ENCODE measurements at regions not wholly inside any gene's neighbourhood (a gene's known extent, or its start where the extent isn't known, plus 50 kb on each side); places are given as distances from the start of the nearest gene placed in this dataset.
"Not testable (repeated sequence)": the region's sequence is repeated elsewhere in the genome, so short reads cannot be mapped to it uniquely, and the experiment has no call there.

DNA sequence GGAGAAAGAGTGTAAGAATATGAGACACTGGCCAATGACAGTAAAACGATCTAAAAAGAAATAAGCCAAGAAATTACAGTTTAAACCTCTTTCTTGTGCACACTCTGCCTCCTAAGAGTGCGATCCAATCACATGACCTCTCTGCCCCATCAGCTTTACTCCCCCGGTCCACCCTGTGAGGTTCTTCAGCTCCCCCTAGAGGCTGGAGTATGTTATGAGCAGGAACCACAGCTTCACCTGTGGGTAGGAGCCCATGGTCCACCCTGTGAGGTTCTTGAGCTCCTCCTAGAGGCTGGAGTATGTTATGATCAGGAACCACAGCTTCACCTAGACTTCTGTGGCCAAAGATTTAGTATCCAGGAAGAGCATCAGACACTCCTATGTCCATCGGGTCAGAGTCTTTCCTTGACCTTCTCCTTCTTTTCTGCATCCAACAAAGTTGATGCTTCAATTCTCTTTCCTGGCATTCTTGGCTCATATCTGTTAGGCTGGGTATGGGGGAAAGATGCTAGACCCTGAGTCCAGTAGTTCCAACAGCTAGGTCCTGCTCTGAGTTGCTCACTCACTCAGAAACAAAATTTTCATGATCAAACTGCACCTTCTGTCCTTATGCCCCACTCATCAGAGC is 164.0 kb downstream of the MINAR1 start:
- H3K4me3 ChIP-seq (ENCODE audit: low read depth, low read length), result no peak overlapping the region
- no peak for DNase-seq (ENCODE audit: low read depth)

DNA sequence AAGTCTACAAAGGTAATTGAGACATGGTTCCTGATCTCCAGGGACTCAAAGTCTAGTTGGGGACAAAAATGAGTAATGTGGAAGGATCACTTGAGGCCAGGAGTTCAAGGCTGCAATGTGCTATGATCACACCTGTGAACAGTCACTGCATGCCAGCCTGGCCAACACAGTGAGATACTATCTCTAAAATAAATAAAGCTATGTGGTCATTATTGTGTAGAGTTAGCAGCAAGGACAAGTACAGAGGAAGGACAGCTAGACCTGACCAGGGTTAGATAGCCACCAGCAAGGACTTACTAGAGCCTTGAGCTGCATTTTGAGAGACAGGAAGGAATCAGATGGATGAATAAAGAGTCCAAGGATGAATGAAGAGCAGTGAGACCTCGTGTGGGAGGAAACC is 166.5 kb downstream of the MINAR1 start:
- no peak overlapping the region for H3K4me3 ChIP-seq (ENCODE audit: low read depth, low read length)
- no peak for DNase-seq (ENCODE audit: low read depth)

DNA sequence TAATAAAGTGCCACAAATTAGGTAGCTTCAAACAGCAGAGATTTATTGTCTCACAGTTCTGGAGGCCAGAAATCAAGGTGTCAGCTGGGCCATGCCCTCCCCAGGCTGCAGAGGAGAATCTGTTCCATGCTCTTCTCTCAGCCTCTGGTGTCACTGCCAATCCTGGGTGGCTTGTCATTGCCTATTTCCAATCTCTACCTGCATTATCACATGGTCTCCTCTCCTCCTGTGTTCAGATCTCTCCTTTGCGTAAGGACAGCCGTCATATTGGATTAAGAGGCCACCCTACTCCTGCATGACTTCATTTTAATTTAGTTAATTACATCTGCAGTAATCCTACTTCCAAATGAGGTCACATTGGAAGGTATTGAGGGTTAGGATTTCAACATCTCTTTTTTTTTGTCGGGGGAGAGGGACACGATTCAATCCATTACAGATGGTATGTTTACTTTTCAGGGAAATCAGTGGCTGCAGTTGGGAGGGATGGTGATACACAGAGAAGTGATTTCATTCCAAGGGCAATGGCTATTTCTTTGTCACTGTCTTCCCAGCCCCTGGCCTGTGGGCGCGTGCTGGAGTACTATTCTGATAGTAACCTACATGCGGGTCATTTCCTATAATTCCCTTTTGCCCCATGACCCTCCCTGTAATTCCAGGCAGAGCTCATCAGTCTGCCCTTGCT is 169.4 kb downstream of the MINAR1 start:
- DNase-seq (ENCODE audit: low read depth), result no peak
- no peak overlapping the region for H3K4me3 ChIP-seq (ENCODE audit: low read depth, low read length)

DNA sequence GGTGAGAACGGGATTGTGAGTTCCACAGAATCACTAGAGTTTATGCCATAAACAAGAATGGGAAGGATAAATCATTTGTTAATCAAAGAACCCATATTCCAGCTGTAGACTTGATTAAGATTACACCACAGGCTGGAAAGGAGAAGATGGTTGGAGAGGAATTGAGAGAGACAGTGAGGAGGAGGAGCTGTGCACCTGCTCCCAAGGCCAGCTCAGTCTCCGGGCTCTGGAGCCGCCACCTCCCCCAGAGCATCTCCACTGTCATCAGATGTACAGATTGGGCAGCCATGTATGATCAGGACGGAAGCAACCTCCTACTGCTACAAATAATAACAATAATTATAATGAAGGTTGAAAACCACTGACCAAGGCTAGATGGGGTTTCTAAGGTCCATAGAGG is 170.0 kb downstream of the MINAR1 start:
- no peak overlapping the region for H3K4me3 ChIP-seq (ENCODE audit: low read depth, low read length)
- no peak for DNase-seq (ENCODE audit: low read depth)

DNA sequence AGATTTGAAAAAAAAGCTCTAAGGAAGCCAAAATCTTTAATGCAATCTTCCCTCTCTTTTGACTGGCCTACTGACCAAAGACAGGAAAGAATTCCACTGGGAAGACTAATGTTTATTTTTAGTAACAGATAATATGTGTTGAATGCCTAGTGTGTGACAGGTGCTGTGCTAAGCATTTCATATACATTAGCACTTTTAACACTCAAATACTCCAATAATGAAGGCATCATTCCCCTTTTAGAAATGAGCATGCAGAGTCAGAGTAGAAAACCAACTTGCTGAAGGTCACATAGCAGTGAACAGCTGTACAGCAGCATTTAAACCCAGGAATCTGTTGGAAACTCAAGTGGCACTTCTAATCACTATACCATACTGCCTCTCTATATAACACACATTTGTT is 170.6 kb downstream of the MINAR1 start:
- no peak overlapping the region for H3K4me3 ChIP-seq (ENCODE audit: low read depth, low read length)
- no peak for DNase-seq (ENCODE audit: low read depth)

DNA sequence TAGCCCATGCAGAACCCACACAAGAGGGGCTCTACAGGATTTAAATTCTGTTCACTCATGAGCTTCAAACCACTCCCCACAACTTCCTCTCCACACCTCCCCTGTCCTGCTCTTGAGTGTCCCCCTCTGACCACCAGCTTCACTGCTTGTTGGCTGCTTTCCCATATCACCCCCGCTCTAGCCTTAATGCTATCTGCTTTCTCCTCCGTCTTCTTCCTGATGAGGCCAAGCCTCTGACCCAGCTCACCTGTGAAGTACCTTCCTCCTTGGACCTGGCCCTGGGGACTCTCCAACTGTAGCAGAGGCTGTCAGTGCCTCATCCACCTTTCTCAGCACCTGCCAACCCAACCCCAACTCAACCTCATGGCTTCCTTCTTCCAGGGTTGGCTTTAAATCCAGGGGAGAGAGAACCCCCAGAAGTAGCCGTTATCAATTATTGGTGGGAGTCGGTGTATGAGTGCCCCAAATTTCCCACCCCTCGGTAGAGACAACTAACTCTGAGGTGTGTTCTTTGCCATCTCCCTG is 174.8 kb downstream of the MINAR1 start:
- DNase-seq (ENCODE audit: low read depth), result no peak
- no peak overlapping the region for H3K4me3 ChIP-seq (ENCODE audit: low read depth, low read length)

DNA sequence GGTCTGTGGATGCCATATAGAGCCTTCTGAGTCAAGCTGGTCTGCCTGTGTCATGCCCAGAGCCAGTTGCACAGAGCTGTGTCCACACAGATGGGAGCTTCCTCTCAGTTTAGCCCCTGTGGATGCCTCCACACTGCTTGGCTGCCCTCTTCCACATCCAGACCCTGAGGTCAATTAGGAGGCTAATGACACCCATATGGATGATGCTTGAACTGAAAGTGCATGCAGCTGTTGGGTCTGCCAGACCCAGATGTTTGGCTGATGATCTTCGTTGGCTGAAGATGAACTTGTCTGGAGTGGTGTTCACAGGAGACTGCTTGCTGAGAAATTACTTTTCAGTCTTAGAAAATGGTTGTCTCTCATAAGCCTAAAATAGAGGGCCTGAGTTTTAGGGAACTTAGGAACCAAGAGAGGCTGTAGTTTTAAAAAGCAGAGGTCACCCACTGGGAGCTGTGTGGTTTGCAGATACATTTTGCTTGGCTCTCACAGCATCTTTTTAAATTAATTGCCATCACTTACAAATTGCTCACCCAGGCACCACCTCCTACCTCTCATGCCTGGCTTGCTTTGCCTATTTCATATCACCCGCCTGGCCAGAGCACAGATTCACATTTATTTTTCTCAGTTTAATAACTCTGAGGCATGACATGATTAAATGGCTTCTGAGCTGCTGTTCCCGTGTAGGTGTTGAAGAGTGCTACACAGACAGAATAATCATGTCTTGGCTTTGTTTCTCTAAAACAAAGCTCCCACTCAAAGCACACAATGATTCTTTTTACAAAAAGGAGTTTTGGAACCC is 176.1 kb downstream of the MINAR1 start:
- H3K4me3 ChIP-seq (ENCODE audit: low read depth, low read length), result no peak overlapping the region
- DNase-seq (ENCODE audit: low read depth), result no peak

DNA sequence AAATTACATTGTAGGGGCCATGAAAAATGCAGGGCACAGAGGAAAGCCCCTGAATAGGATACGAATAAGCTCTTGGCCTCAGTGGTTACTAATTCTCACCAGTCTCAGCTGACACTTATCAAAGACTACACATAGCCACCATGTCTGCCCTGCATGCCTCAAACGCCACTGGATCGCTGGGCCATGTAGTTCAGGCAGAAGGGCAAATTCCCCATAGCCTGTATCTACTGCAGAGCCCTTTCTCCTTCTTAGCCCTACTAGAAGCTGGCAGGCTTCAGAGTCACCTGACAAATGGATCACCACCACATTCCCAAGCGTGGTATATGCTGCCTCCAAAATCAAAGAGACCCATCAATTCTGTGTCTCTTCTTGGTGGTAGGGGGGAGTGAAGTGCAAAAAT is 177.4 kb downstream of the MINAR1 start:
- no peak overlapping the region for H3K4me3 ChIP-seq (ENCODE audit: low read depth, low read length)
- DNase-seq (ENCODE audit: low read depth), result no peak

DNA sequence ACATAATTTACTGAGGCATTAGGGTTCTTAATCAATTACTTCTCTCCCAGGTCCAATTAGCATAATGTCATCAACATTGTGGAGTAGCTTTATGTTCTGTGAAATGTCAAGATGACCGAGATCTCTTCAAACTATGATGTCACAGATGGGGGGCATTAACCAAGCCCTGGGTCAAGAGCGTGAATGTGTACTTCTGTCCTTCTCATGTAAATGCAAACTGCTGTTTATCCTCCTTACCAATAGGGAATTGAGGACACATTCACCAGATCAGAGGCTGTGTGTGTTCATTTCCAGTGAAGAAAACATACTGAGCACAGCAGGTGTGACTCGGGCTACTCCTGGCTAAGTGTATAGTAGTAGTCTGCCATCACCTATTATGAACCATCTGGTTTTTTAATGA is 177.9 kb downstream of the MINAR1 start:
- H3K4me3 ChIP-seq (ENCODE audit: low read depth, low read length), result no peak overlapping the region
- DNase-seq (ENCODE audit: low read depth), result no peak

DNA sequence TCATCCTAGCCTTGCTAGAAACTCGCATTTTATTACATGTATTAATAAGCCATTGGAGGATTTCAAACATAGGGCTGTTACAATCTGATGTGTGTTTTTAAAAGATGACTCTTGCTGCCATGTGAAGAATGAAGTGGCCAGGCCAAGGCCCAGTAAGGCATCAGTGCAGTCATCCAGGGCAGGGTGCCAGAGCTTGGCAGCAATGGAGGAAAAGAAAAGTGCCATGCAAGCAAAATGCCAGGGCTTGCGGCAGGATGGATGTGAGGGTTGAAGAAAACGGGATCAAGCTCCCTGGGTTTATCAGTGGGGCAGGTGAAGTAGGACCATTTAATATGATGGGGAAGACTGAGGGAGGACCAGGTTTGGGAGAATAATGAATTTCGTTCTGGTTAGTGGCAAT is 183.6 kb downstream of the MINAR1 start:
- no peak for DNase-seq (ENCODE audit: low read depth)
- H3K4me3 ChIP-seq (ENCODE audit: low read depth, low read length), result no peak overlapping the region

DNA sequence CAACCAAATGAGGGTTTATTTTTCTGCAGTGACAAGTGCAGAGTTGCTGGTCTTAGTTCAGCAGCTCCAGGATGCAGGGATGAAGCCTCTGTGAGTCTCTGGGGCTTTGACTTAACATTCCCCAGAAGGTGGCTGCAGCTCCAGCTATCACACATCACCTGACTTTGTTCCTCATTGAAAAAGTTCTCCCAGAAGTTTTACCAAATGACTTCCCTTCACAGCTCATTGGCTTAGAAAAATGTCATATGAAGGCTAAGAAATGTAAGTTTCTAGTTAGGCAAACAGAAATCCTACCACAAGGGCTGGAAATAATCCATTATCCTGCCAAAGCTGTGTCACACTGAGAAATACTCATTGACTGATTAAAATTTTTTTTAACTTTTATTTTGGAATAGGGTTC is 184.9 kb downstream of the MINAR1 start:
- no peak for DNase-seq (ENCODE audit: low read depth)
- no peak overlapping the region for H3K4me3 ChIP-seq (ENCODE audit: low read depth, low read length)

DNA sequence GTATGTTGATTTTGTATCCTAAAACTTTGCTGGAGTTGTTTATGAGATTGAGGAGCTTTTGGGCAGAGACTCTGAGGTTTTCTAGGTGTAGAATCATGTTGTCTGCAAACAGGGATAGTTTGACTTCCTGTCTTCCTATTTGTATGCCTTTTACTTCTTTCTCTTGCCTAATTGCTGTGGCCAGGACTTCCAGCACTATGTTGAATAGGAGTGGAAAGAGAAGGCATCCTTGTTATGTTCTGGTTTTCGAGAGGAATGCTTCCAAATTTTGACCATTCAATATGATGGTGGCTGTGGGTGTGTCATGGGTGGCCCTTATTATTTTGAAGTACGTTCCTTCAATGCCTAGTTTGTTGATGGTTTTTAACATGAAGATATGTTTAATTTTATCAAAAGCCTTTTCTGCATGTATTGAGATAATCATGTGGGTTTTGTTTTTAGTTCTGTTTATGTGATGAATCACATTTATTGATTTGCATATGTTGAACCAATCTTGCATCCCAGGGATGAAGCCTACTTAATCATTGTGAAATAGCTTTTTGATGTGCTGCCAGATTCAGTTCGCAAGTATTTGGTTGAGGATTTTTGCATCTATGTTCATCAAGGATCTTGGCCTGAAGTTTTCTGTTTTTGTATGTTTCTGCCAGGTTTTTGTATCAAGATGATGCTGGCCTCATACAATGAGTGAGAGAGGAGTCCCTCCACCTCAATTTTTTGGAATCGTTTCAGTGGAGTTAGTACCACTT is 188.1 kb downstream of the MINAR1 start:
- DNase-seq (ENCODE audit: low read depth), result peak; percentile 52
- H3K4me3 ChIP-seq (ENCODE audit: low read depth, low read length), result no peak overlapping the region

DNA sequence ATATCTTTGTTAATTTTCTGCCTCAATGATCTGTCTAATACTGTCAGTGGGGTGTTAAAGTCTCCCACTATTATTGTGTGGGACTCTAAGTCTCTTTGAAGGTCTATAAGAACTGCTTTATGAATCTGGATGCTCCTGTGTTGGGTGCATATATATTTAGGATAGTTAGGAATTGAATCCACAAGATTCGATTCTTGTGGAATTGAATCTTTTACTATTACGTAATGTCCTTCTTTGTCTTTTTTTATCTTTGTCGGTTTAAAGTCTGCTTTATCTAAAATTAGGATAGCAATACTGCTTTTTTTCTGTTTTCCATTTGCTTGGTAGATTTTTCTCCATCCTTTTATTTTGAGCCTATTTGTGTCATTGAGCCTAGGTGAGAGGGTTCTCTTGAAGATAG is 189.7 kb downstream of the MINAR1 start:
- DNase-seq (ENCODE audit: low read depth); H3K4me3 ChIP-seq (ENCODE audit: low read depth, low read length): not testable (repeated sequence)

DNA sequence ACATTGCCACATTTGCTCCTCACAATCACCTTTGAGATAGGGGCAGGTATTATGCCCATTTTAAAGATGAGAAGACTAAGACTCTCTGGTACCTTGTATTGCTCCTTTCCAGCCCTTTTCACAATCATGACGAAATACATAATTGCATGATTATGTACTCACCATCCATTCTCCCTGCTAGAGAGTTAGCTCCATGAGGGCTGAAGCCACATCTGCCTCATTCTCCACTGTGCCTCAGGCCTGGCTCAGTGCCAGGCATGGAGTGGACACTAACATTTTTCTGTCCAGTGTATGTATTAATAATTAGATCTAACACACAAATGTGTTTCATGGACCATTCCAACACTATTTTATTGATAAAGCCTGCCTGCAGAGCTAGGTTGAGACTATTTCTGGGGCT is 191.4 kb downstream of the MINAR1 start:
- no peak for DNase-seq (ENCODE audit: low read depth)
- no peak overlapping the region for H3K4me3 ChIP-seq (ENCODE audit: low read depth, low read length)

DNA sequence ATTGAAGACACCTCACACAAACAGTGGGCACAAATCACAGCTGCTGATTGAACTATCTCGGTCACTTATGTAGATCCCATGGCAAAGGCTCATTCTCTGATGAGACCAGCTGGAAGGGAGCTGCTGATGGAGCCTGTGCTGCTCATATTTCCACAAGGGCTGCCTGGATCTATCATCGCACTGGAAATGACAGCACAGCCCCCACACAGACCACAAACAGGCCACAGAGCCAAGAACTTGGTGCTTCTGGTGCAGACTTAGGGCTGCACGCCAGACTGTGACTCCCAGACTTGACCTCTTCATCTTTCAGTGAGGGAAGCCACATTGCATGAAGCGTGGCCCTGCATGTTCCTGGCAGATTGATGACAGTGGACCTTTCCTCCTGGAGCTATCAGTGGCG is 197.6 kb downstream of the MINAR1 start:
- DNase-seq (ENCODE audit: low read depth), result peak; percentile 51
- no peak overlapping the region for H3K4me3 ChIP-seq (ENCODE audit: low read depth, low read length)

DNA sequence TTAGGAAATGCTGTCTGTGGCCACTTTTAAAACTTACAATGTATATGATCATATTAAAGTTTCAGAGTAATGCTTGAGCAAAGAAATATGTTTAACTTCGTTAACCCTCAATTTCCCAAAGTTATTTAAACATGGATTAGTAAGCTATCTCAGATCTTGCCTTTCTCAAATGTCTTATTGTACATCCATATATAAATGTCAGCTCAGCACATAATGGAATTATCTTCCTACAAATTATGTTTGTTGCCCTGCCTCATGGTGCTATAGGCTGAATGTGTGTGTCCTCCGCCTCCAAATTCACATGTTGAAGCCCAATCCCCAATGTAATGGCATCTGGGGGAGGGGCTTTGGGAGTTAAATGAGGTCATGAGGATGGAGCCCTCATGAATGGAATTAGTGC is 200.3 kb downstream of the MINAR1 start:
- no peak for DNase-seq (ENCODE audit: low read depth)
- no peak overlapping the region for H3K4me3 ChIP-seq (ENCODE audit: low read depth, low read length)

DNA sequence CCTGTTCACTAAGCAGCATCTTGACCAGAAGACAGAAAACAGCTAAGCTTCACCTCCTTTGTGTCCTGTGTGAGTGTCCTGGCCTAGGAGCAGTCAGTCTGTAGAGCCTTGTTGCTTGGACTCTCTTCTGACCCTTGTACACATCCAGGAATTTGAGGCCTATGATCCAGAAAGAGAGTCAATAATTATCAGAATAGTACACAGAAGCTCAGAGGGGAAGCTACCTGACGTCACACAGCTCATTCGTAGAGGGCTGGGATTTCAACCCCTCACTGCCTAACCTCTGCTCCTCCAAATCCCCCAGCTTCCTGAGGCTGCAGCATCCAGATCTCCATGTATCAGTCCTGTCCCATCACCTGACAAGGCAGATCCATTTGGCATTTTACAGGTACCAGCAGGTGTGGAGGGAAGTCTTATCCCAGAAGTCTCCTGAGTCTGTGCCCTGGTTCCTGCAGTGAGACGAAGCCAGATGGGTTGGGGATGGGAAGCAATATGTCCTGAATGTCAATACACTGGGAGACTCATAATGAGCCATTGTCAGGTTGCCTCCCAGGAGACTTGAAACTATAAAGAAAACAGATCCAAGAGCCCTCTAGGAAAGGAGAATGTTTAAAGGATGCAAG is 203.1 kb downstream of the MINAR1 start:
- DNase-seq (ENCODE audit: low read depth), result no peak
- H3K4me3 ChIP-seq (ENCODE audit: low read depth, low read length), result no peak overlapping the region

DNA sequence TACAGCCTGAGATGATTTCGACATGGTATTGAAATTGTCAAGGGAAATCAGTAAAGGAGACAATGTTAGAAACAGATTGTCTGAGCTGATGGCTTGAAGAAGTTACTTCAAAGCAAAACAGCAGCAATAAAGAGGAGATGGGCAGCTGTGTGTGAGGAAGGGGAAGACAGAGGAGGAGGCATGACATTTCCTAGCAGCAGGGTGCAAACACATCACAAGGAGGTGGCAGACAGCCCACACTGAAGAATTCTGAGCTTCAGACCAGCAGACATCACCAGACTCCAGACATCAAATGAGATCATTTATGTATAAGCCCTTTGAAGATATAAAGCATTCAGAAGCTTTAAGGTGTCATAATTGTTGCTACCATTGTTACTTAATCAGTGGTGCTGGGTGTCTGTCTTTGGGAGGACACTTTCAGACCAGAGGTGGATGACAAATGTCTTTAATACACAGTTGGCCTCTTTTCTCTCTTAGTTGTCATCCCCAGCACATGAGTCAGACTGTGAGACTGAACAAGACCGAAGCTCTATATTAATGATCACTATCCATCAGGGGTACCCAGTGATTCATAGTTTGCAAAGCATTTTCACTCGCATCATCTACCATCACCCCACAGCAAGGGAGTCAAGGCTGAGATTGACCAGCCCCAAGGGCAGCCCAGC is 203.9 kb downstream of the MINAR1 start:
- no peak overlapping the region for H3K4me3 ChIP-seq (ENCODE audit: low read depth, low read length)
- no peak for DNase-seq (ENCODE audit: low read depth)

DNA sequence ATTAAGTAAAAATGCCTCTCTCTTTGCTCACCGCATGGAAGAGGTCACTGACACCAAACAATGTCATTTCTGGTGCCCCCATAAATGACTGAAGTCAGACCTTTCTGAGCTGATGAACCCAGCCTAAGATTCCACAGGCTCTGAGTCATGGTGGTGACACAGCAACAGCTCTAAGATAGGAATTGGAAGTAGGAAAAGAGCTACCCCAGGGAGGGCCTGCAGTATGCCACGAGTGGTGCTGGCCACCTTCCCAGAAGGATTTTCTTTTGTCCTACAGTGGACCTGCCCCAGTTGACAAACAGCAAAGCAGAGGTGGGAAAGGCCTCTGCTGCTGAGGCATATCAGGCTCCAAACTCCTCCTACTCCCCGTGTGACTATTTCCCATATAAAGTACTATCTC is 208.1 kb downstream of the MINAR1 start:
- no peak overlapping the region for H3K4me3 ChIP-seq (ENCODE audit: low read depth, low read length)
- DNase-seq (ENCODE audit: low read depth), result peak; percentile 49

All from skeletal muscle cell (primary cell).